NCI-H748 (cell line): ENCODE measurements at regions not wholly inside any gene's neighbourhood (a gene's known extent, or its start where the extent isn't known, plus 50 kb on each side); places are given as distances from the start of the nearest gene placed in this dataset.
A peak's percentile ranks its signal among the peaks of the same experiment; 100 is the strongest.
"Not testable (repeated sequence)": the region's sequence is repeated elsewhere in the genome, so short reads cannot be mapped to it uniquely, and the experiment has no call there.

ENCODE experiments used
- DNase-seq: peaks from one replicate; lab custom pipeline; 2025; ENCODE audit not compliant: unreplicated experiment; lab: John Stamatoyannopoulos, UW

DNA sequence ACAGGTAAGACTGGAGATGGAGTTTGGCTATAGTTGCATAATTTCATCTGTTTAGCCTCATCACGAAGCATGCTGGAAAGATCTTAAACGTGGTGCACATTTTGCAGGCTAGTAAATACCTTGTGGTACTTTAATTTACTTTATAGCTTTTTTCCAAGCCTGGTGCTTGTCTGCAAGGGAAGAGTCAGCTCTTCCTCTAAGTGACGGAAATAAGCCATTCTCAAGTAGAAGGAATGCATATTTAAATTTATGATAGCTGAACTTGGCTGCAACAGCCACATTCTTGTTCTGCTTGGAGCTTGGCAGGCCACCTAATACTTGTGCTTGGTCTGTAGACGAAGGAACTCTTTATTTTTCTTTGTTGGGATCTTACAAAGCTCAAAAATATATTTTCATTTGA lies 188.0 kb upstream of the PIK3R1 start:
- no peak for DNase-seq

DNA sequence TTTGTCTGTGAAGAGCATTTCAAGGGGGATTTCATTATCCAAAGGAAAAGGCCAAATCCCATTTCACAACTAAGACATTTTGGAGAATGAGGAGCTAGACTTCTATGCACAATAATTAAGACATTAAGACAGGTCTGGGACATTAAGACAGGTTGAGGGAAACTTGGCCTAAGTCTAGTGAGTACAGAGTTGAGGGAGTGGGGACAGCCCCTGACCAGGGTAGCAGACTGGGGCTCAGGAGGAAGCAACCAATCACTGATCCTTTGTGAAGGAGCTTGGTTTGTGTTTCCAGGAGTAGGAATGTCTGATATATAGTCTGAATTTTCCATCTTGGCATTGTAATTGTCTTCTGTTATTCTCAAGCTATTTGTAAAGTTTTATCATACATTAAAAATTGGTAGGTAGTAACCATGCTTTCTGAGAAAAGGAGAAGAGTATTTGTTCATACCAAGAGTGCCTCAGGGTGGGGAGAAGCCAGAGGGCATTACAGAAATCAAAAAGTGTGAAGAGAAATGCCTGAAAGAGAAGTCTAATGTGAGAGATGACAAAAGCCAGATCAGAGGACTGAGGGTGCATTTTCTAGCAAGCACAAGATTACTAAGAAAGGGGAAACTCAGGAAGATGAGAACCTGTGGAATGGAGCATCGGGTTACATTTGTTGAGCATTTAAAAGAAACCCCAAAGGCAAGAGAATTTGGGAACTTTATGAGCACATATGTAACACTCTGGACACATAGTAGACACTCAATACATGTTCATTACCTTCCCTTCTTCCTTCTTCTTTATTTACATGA lies 189.3 kb upstream of the PIK3R1 start:
- DNase-seq: no peak

DNA sequence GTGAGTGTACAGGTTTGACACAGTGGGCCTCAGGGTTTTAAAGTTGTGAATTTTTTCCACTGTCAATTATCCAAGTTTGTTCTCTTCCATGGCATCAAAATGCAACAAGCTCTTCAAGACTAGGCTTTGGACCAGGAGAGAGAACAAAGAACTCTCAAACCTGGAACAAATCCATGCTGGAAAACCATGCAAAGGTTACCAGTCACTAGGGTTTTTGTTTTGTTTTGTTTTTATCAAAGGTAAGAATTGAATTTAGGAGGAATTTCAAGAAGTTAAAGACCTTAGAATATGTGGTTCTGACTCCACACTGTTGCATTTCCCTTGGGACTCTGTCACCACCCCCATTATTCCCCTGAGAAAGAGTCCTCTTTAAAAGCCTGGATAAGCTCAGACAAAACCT lies 191.1 kb upstream of the PIK3R1 start:
- DNase-seq: no peak

DNA sequence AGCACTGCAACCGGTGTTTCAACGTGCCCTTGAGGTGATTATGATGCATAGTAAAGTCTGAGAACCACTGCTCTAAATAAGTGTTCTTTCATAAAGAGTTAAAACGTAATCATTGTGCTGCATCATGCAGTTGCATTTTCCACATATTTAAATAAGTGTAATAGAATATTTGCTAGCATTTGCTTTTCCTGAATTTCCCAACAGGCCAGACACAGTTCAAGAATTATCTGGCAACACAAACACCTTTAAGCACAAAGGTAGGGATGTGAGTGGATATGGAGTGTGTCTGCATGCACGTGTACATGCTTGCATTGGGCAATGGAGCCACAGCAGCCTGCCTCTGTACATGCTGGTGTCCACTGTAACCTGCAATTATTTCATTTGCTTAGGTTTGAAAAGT lies 193.6 kb upstream of the PIK3R1 start:
- DNase-seq: no peak

DNA sequence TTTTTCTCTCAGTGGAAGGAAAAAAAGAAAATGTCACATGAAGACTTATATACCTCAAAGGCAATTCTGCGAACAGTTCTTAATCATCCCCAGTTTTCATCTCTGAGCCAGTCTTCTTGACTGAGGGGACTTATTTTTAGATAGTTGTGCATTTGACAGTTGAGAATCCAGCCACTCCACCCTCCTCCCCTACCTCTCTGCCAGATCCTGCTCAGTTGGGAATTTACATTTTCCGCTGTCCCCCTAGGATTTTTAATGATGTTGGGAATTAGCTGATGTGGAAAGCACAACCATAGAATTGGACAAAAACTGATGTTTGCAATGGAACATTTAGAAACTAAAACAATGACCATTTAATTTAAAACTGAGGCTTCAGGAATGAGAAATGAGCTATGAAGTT lies 194.3 kb upstream of the PIK3R1 start:
- DNase-seq: no peak

DNA sequence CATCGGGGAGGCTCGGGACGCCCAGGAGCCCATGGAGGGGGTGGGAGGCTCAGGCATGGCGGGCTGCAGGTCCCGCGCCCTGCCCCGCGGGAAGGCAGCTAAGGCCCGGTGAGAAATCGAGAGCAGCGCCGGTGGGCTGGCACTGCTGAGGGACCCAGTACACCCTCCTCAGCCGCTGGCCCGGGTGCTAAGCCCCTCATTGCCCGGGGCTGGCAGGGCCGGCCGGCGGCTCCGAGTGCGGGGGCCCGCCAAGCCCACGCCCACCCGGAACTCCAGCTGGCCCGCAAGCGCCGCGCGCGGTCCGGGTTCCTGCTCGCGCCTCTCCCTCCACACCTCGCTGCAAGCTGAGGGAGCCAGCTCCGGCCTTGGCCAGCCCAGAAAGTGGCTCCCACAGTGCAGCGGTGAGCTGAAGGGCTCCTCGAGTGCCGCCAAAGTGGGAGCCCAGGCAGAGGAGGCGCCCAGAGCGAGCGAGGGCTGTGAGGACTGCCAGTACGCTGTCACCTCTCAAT lies 195.0 kb upstream of the PIK3R1 start:
- DNase-seq: not testable (repeated sequence)

DNA sequence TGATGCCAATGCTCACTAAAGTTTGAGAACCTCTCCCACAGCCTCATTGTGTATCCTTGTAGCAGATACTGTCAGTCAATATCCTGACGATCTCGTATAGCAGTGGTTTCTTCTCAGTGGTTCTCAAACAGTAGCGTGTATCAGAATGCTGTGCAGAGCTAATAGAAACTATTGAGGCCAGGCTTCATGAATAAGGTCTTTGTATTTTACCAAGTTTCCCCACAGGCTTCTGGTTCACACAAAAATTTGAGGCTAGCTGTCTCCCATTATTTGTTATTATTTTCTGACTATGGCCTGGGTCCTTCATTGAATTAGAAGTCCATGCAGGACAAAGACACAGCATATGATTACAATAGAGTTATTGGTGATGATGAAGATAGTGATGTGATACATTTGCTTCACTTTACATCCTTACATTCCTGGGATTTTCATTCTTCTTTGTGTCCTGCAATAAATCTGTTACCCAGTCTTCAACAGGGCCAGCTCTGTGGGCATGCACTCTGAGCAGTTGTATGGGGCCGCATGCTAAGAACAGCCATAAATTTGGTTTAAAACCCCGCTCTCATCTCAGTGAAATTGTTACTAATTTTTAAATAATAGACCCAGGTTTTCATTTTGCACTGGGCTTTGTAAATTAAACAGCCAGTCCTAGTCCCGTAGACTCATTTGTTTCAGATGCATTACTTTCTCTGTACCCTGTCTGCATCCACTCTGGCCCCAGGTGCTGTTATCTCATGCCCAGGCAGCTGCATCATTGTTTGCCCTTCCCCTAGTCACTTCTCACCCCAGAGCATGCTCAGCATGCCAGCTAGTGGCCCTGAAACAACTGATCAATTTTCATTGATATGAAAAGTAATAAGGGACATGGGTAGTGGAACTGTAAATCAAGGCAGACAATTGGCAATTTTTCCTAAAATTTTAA lies 199.9 kb upstream of the PIK3R1 start:
- DNase-seq: peak; percentile 36

DNA sequence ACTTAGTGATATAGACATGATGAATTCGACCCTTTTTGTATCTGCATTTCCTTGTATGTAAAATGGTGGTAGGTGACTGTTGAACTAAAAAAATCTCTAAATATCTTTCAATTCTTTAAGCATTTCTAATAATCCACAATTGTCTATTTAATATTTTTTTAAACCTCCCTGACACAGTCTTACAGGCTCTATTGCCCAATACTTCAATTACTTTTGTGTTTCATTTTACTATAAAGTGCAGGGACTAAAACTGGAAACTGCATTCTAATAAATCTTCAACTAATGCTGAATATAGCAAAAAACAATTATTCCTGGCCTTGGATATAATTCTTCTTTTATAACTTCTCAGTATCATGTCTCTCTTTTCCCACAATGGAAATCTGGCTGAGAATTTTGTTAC lies 202.7 kb upstream of the PIK3R1 start:
- no peak for DNase-seq

DNA sequence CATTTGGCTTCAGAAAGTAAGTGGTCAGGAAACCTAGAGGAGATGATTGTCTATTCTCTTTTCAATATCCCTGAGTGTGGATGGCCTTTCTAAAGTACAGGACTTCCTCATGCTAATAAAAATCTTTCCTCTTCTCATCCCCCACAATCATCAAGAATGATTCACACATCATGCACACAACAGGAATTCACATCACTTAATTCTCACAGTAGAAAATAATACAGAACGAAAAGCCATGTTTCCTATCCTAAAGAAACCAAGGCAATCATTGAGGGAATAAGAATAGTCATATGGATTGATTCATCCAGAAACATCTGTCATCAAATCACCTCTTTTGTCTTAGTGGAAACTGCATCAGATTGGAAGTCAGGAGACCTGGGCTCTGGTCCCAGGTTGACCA lies 203.1 kb upstream of the PIK3R1 start:
- DNase-seq: no peak

DNA sequence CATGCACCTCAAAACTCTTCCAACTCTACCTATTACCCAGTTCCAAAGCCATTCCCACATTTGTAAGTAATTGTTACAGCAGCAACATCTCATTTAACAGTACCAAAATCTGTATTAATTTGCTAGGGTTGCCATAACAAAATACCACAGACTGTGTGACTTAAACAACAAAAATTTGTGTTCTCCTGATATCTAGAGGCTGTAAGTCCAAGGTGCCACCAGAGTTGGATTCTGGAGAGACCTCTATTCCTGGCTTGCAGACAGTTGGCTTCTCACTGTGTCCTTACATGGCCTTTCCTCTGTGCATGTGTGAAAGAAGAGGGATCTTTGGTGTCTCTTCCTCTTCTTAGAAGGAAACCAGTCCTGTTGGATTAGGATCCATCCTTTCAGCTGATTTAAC lies 203.8 kb upstream of the PIK3R1 start:
- no peak for DNase-seq

GRCh38 chr5:68011259-68011760 lies 204.2 kb upstream of the PIK3R1 start:
- no peak for DNase-seq

DNA sequence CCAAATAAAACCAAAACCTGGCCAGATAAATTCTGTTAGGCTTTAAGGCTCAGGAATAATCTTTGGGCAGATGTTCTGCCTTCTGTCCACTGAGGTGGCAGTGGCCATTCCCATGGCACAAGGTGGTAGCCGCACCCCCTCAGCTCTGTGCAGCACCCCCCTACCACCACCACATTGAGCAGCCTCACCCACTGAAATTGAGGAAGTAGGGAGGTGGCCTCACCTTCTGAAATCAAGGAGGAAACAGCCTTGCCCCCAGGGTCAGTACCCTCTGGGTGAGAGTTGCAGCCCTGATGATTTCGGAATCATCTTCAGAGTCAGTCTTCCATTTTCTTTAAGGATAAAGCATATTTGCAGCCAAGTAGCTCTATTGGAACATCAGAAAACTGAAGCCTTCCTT lies 204.8 kb upstream of the PIK3R1 start:
- no peak for DNase-seq

GRCh38 chr5:68007451-68007850 lies 208.1 kb upstream of the PIK3R1 start:
- DNase-seq: no peak

DNA sequence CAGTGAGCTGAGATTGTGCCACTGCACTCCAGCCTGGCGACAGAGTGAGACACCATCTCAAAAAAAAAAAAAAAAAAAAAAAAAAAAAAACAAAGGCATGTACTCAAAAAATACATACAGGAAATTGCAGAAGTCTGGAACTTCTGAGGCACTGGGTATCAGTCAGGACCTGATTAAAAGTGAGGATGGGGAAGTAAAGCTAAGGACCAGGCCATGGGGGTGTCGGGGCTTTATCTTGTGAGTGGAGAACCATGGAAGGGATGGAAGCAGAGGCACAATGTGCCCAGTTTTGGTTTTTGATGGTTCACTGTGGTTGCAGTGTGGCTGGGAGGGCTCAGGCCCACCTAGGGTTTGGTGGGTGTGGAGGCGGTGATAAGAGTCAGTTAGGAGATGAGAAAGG lies 212.7 kb upstream of the PIK3R1 start:
- DNase-seq: no peak

DNA sequence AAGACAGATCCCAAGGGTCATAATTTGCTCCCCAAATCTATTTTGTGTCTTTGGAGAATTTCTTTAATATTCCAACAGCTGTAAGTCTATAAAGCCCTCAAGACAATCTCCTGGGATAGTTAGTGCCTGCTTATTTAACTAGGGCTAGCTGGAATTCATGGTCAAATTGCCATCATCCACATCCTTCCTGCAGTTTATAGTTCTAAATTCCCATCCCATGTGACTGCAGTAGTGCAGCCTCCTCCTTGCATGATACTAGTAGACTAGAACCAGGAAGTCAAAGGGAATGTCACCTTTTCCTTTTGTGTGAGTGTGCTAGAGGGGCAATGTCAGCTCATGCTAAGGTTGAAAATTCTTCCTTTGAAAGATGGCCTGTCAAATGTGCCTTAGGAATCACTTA lies 214.8 kb upstream of the PIK3R1 start:
- DNase-seq: no peak

GRCh38 chr5:67999391-67999790 lies 216.2 kb upstream of the PIK3R1 start:
- no peak for DNase-seq

DNA sequence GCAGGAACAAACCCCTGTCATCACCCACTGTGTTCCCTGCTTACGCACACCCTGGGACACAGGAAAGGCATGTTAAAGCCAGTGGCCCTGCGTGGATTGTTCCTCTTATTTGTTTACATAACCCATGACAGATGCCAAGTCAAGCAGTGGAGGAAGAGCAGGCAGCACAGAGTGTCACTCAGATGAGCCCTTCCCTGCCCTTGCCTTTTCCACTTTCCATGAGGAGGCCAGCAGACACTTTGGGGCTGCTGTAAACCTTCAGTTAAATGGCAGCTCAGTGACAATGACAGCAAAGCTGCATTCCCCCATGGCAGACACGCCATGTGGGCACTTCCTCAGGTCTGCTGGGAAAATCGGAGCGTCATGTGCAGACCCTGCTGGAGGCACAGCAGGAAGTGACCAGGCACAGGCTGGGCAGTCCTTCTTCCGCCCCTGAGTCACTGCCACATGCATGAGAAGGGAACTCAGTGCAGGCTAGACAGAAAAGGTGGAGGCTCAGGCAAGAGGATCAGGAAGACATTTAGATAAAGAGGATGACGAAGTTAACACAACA lies 216.8 kb upstream of the PIK3R1 start:
- DNase-seq: peak; percentile 36

GRCh38 chr5:67997892-67998457 lies 217.6 kb upstream of the PIK3R1 start:
- DNase-seq: no peak

DNA sequence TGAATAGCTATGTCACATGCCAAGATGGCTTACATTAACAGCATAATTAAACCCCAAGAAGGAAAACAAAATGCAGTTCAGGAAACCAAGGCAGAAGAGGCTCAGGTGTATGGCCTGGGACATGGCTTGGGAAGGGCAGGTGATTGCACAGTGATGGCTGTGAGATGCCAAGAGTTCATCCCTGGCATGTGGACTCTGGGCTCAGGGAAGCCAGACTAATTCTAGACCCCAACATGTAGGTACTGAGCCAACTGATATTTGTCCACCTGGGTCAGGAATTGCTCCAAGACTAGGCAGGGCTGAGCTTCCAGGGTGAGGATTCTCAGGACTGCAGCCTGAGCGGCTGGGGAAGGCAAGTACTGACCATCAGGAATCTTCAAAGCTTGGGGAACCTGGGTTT lies 218.4 kb upstream of the PIK3R1 start:
- no peak for DNase-seq

GRCh38 chr5:67996596-67996995 lies 219.0 kb upstream of the PIK3R1 start:
- DNase-seq: peak; percentile 51

DNA sequence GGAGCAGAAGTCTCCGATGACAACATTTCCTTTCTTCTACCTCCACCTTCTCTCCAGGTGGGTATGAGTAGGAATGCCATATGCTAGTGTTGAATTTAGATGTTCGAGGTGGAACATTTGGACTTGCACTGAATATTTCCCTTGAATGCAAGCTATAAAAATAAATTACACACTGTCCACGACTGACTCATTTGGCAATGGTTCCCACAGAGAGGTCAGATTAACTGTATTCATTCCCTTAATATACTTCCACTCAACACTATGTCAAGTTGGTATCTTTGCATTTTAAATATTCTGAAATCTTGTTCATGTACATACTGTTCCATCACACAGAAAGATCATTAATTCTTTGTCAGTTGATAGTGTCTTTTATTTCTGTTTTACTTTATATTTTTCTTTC lies 222.6 kb upstream of the PIK3R1 start:
- no peak for DNase-seq
